NCI-H2107 treated with DMSO at 0.1 percent for 48 hours (cell line): ENCODE measurements at regions not wholly inside any gene's neighbourhood (a gene's known extent, or its start where the extent isn't known, plus 50 kb on each side); places are given as distances from the start of the nearest gene placed in this dataset.

Experiments
- DNase-seq: peaks from one replicate; lab custom pipeline; 2025; ENCODE audit not compliant: unreplicated experiment; lab: John Stamatoyannopoulos, UW

DNA sequence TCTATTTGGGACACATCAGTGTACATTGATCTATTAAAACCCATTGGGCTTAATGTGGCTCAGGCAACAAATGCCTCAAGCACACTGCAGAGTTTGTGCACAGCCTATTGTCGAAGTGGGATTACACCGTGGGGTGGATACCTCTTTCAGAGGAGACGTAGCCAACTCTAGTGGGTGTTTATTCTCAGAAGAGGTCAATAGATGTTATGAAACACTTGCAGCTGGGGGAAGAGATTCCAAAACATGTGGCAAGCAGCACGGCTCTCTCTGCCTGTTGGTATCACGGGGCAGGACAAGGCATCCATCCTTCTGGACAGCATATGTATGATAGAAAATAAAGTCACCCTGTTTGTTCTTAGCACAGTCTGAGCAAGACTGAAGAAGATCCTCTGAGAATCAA is 121.4 kb upstream of the COPS8 start:
- no peak for DNase-seq

DNA sequence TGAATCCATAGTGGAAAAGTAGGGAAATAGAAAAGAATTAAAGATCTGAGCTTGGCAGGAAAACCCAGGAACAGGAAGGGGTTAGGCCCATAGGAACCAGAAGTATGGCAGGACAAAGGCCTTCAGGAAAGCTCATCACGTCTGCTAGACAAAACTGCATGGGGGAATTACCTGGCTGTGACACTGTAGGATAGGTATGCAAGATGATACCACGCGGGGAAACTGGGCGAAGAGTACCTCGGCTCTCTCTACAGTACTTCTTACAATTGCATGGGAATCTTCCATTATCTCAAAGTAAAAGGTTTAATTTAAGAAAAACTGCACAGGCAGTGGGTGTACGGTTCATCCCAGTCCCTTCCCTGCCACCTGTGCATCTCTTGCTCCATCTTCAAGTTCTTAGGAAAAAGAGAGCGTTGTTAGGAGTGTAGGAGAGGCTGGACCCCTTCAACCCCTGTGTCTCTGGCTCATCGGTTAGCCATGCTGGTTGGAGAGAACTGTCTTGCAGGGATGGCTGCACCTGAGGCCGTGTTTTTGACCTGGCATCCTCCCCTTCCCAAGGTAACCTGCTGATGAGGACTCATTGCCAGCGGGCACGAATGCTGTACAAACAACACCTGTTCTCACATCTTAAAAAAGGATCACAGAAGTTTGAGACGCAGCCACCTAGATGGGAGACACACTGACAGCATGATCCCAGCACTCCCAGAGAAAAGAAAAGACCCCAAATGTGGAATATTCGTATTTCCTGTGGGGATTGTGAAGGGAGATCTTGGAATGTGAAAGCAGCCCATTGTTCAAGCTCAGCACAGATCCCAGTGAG is 120.5 kb upstream of the COPS8 start:
- no peak for DNase-seq

DNA sequence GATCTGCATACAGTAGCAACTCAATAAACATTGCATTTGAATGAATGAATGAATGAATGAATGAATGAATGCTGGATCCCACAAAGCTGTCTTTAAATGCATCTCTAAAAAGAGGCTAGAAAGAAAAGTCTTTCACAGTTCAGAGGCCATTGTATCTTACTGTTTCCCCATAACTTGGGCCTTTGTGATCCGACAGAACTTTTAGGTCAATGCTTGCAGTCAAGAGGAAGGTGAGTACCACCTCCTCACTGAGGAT is 119.9 kb upstream of the COPS8 start:
- DNase-seq = no peak

DNA sequence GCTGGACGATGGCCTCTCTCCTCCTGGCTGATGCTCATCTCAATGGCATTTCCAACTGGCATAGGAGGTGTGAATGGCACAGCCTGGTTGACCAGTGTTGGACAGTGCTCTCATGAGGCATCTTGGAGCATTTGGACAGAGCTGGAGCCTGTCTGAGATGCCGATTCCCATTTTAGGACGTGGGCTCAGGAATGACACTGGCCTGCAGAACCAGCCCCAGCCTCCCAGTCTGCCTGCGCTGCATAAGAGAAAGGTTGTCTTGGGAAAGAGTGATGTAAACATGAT is 118.2 kb upstream of the COPS8 start:
- DNase-seq = no peak

DNA sequence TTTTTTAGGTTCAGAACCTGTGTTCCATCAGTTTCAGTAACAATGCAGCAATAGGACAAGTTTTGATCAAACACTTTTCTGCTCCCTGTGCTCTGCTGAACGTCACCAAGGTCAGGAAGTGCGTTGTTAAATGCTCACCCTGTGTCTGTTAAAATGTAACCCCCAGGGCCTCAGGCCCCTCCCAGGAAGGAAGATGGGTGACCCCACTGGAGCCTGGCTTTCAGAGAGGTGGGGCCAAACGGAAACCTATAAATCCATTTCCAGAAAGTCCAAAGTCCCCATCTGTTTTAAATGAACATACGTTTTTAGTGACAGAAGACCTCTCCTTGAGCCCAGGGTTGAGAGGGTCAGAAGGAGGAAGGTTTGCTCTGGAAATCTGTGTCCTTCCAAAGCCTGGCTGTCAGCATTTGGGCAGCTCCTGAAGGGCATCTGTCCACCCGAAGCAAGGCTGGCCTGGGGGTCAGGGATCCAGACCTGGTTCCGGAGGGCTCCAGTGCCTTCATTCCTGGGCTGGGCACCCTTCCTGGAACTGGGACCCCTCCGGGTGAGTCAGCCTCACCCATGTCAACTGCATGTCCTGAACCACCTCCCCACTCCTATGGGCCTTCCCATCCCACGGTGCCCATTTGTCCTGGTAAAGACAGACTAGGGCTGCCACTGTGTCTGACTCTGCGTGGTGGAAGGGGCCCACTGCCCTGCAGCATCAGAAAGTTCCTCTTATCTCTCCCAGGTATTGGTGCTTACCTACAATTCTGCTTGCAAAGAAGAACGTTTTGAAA is 117.4 kb upstream of the COPS8 start:
- DNase-seq = no peak

DNA sequence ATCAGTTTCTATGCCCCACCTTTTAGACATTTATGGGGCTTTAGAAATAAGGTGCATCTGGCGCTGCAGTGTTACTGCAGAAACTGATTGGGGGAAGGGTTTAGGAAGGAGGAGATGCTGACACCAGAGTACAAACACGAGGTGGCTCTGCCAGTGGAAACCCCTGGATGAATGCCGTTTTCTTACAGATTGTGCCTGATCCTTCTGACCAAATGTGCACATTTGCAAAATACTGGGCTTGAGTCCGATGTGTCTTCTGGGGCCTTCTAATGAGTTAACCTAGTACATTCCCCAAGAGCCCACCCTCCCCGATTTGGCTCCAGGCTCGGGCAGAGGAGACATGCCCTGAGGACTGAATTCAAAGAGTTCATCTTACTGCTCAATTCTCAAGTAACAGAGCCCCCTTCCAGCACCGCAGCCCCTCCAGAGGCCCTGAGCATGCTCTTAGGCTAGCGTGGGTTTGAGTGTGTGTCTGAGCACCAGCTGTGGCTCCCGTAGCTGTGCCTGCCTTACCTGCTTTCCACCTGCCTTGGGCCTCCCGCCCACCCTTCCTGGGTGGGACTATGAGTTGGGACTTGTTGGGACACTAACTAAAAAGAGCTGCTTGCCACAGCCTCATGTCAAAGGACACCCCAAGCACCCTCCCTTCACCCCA is 116.7 kb upstream of the COPS8 start:
- DNase-seq = no peak

DNA sequence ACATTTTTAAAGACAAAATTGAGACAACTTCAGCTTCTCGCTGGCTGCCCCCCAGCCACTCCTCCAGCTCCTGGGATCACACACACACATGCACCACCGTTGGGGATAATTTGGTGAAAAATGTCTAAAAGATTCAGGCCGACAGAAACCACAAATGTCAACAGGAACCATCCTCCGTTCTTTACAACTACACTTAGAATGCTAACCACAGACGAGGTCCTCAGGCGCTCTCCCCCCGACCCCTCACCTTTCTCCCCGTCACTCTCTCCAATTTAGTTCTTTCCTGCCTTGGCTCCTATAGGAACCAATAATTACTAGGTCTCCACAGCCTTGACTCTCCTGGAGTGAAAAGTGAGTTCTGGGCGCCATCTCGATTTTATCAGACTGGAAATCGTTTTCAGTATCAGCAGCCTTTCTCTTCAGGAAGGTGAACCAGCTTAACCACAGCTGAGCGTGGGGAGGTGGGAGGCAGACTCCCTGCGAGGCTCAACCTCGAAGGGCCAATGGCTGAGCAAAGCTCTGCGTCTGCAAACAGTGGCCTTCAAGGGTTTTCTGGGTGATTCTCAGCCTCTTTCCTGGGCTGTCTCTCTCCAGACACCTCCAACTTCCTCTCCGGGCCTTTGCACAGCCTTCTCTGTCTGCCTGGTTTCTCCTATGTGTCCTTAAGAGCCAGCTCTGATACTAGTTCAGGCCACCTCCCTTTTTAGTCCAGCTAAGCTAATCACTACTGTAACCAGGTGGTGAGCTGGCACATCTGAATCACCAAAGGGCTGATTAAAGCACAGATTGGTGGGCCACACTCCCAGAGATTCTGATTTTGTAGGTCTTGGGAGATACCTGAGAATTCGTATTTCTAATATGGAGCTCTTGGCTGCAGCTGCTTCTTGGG is 115.7 kb upstream of the COPS8 start:
- no peak for DNase-seq

DNA sequence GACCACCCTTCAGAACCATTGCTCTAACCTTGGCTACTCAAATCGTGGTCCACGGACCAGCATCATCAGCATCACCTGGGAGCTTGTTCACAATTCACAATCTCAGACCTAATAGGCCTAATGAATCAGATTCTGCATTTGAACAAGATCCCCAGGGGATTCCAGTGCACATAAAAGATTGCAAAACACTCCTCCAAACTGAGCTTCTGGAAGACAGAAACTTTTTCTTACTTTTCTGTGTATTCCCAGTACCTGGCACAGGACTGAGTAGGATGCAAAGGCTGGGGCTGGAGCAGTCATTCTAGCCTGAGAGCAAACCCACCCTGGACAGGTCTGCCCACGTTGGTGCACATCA is 115.1 kb upstream of the COPS8 start:
- DNase-seq = no peak

DNA sequence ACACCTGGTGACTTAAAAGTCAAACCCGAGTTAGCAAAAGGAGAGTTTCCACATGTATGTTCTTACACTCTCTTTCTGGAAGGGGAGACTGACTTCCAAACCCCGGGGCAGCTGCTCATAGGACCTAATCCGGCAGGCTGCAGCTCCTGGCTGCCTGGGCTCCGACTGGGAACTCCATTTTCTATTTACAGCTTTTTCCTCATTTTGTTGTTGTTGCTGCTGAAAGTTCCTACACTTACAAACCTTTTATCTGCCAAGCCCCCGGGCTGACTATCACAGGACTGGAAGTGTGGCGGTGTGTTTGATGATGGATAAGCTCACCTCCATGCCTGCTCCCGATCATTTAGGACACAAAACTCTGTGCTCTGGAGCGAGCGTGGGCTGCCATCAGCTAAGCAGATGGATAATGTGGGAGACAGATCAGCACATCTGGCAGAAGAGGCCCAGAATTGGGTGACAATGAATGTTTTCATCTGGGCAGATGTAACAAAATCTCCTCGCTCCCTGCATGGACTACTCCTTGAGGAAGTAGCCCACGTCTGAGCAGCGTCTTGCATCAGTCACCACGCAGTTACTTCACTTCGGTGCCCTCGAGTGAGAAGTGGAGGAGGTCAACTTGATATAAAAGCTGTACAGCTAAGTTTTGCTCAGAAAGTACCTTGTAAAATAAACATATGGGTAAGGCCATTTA is 114.4 kb upstream of the COPS8 start:
- no peak for DNase-seq

DNA sequence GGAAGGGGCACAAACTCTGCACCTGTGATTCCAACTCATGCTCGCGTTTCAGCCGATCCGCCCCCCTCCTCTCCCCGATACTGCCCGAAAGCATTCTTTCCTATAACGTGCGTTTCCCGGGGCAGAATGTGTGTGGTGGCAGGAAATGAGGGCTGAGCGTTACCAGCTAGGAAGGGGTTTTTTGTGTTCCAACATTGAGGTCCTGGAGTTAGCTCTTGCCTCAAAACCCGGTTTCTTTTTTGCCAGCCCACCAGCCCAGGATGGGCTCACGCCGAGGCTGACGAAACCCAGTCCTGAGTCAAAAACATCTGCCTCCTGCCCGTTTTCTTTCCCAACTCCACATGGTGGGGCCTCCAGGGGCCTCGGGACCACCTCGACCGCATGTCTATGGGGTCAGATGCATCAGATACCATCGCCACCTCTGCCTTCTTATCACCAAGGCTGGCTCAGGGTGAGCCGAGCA is 113.7 kb upstream of the COPS8 start:
- no peak for DNase-seq

DNA sequence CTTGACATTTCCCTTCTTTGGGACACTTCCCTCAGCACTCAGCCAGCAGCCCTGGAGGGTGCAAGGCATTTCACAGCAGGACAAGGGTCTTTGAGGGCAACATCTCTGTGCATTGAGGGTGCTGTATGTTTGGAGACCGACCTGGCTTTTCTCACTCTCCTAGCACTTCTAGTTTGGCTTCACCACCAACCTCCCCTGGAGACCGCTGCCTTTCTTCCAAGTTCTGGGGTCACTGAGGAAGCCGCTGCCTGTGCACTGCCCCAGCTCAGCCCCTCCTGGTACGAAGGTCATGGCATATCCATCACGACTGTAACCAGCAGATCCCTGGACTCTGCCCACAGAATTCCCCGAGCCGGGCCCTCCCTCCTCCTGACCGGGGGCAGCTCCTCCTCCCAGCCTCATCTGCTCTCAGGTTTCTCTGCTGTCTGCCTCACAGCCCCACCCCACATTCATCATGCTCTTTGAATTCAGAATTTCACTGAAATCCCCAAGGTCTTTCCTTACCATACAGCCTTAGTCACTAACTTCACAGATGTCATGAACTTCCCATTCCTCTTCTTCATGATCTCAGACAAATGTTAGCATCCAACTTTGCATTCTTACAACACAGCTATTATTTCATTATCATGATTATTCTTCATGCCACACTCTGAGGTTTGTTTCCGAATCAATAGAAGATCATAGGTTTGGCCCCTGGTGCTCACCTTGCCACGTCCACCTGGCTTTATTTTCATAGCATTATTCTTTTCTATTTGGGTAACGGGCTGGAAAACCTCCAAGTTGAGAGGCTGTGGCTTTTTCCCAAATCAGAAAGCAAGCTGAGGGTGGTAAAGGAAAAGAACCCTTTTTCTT is 113.0 kb upstream of the COPS8 start:
- peak; percentile 61 for DNase-seq

DNA sequence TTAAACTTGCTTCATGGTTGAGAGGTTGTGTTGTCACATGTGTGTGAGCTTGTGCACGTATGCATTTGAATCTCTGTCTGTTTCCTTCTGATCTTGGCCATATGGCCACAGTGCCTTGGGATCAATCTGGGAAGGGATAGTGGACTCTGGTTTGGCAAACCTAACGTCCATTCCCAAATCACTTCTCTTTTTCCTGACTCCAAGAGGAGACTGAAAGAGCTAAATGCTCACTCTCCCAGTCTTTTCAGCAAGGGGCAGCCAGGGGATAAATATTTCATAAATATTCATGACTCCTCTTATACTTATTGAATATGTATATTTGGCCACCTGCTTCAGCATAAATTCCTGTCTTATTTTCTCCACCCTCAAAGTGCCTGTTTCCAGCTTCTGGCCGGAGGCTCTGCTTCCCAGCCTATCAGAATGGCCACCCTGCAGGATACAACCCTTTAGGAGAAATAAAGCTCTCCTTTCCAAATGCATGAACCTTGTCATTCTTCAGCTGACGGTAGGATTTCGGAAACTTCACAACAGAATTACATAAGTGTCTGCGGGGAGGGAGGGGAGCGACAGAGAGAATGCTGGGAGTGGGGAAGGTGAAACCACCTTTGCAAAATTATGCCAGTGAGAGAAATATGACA is 112.2 kb upstream of the COPS8 start:
- no peak for DNase-seq

DNA sequence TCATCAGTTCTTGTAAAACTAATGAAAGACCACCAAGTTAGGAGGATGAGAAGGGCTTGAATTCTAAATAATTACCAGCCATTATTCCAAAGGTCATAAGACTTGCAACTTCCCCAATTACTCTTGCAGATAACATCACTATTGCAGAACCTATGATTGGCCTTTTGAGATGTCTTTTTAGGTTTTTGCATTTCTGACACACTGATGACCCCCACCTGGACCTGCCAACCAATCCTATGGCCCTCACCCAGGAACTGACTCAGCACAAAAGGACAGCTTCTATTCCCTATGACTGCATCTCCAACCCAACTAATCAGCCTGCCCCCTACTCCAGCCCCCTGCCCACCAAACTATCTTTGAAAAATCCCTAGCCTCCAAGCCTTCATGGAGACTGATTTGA is 111.5 kb upstream of the COPS8 start:
- no peak for DNase-seq

DNA sequence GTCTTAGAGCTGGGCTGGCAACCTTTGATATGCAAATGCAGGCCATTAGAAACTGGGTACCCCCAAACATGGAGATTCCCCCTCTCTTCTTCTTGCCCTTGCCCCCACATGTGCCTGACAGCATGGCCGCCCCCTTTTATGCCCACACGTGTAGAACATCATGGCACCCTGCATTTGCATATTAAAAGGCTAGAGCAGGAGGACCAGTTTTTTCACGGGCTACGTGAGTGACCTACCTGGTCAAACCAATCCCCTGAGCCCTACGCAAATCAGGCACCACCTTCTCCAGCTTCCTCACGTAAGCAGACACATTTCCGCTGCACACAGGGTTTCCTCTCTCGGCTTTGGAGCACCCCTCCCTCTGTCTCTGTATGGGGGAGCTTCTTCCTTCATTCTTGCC is 110.9 kb upstream of the COPS8 start:
- DNase-seq = no peak

DNA sequence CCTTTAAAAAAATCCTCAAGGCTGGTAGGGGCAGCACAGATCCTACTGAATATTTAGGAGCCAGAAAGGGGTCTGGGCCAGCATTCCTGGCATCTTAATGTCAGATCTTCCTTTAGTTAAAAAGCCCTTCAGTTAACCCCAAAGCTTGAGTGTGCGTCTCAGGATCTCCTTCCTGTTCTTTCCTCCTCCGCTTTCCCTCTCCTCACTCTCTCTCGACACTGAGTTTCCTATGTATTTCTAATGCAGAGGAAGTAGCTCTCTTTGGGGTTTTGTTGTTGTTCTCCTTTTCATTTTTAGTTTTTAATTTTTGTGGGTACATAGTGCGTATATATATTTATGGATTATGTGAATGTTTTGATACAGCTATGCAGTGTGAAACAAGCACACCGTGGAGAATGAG is 109.9 kb upstream of the COPS8 start:
- DNase-seq = no peak

DNA sequence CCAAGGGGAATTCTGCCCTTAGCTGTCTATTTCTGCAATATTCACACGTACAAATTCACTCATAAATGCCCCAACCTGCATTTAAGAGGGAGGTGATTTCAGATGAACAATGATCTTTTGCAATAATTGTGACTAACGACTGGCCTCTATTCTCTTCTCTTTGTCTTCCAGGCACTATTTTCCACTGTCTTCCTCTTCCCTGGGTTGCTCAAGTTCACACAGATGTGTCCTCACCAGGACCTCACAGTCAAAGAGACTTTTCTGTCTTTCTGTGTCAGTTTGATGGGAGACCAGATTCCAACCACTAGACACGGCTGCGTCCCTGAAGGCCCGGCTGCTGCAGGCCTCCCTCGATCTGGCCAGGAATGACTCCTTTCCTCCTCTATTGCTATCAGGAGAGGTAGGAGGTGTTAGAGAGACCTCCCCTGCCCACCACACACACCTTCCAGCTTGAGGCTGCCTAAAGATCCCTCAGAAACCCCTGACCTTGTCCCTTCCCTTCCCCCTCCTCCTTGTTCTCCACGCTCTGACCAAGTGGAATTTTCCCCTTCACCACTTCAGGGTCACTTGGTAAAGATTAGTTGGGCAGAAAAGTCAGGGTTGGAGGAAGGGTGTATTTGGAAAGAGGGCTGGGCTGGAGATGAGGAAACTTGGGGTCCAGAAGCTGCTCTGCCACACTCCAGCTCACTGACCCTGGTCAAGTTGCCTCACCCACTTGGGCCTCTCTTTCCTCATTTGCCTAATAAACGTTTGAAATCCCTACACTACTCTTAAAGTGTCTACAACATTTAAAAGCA is 109.2 kb upstream of the COPS8 start:
- DNase-seq = no peak

DNA sequence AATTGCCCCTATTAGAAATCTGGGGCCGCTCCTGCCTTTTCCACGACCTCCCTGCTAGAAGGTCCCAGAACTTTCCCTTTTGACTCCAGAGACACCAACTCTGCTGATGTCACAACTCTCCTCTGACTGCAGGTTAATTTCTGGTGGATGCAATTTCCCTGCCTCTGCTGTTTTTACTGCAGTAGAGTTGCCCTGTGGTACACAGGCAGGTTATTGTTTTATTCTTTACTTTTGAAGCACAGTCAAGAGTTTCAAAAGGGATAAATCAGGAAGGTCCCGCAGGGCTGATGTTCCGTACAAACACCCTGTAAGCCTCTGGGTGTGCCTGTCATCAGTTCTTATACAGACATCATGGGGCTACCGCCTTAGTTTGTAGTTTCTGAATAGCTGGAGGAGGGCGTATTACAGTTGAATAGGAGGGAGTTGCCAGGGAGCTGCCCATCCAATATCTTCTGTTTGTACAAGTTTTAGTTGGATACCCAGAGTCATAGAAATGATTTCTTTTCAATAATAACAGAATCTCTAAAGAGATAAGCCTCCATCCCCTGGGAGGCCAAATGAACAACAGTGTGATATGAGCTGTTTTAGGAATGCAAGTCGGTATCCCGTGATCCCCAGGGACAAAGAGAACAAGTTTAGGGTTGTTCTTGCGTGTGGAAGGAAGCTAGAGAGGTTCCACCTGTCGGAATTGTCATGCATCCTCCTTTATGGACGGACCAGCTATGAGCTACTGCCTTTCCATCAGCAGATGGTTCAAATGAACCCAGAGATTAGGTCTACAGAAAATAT is 108.4 kb upstream of the COPS8 start:
- peak; percentile 3 for DNase-seq

DNA sequence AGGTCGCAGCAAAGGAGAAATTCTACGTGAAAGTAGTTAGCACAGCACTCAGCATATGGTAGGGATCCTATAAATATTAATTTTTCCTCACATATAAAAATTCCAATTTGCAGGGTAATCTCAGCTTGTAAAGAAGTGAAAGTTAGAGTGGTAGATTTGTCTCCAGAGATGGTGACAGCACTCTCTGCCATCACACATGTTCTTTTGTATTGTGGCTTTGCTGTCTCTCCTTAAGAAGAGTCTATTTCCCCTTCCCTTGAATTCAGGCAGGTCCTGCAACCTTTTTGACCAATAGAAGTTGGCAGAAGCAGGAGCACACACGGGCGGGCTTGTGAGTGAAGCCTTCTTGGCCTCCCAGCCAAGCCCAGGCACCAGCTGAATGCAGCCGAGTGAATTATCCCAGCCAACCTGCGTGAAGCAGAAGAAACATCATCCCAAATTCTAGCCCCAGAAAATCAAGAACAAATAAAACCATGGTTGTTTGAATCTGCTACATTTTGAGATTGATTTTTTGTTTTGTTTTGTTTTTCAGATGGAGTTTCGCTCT is 107.8 kb upstream of the COPS8 start:
- DNase-seq = no peak
